HepG2 (cell line): ENCODE measurements at regions not wholly inside any gene's neighbourhood (a gene's known extent, or its start where the extent isn't known, plus 50 kb on each side); places are given as distances from the start of the nearest gene placed in this dataset.

Experiments
- ATAC-seq: fragments of 200-7000 bp; cut with Tn5 transposase; 3 replicates; pipeline ENCODE4 v1.9.1; 2020; ENCODE audit warnings: mild to moderate bottlenecking, moderate library complexity
- BruUV-seq: library from RNA; stranded (reverse); fragments of 400-500 nt; replicated peaks from 2 replicates; lab custom pipeline; 2021; lab: Mats Ljungman, UMichigan
- CTCF ChIA-PET: fragments of 300-600 bp; formaldehyde crosslinking; extraction: SDS; loops from one replicate; lab custom pipeline; 2021; ENCODE audit warnings: low total read pairs, inconsistent platforms, low intra/inter-chr PET ratio; lab: Yijun Ruan, JAX
- POLR2A ChIA-PET: fragments of 350-600 bp; sonication (Branson Sonifier 250); formaldehyde crosslinking; loops from one replicate; lab custom pipeline; 2020; ENCODE audit warnings: antibody characterized with exemption, inconsistent platforms; lab: Yijun Ruan, JAX
- DNase-seq: peaks from one replicate; pipeline ENCODE4 v3.0.0-alpha.2; 2015; ENCODE audit warnings: low spot score
- FAIRE-seq: peaks from 3 replicates; lab custom pipeline; 2011; peaks lifted over from hg19 to GRCh38; lab: Jason Lieb, UNC
- H2AFZ ChIP-seq: one replicate; pipeline ENCODE4 v1.6.1; 2011; ENCODE audit warnings: low read length, inconsistent platforms
- H3K27ac ChIP-seq: fragments of 300-600 bp; 3 replicates; pipeline ENCODE4 v1.8.0; 2011; ENCODE audit warnings: mixed run types, mild to moderate bottlenecking, mixed read lengths, low read length, inconsistent platforms; ENCODE audit not compliant: insufficient read depth; ENCODE audit errors: extremely low read length
- H3K27me3 ChIP-seq, 2 experiments: fragments of 200-600 bp in 1 of 2; 2 replicates in 1 of 2; 3 replicates in 1 of 2; pipeline versions ENCODE4 v1.6.0 to v1.8.0; 2011; ENCODE audit warnings: low read length in 2 of 2, mild to moderate bottlenecking in 2 of 2, moderate library complexity in 2 of 2, inconsistent platforms in 1 of 2; ENCODE audit not compliant: insufficient read depth in 2 of 2, control insufficient read depth in 1 of 2
- H3K36me3 ChIP-seq, 2 experiments: fragments of 200-600 bp in 1 of 2; replicated peaks in 1 of 2; 2 replicates in 1 of 2; 3 replicates in 1 of 2; pipeline versions ENCODE4 v1.5.1 to v1.8.0; 2011; ENCODE audit warnings: low read length in 2 of 2, inconsistent platforms in 1 of 2; ENCODE audit not compliant: insufficient read depth in 2 of 2, control insufficient read depth in 1 of 2
- H3K4me1 ChIP-seq: 2 replicates; pipeline ENCODE4 v1.5.1; 2012; ENCODE audit warnings: low read length, inconsistent platforms; ENCODE audit not compliant: insufficient read depth
- H3K4me2 ChIP-seq: 2 replicates; pipeline ENCODE4 v1.6.0; 2011; ENCODE audit warnings: low read depth, low read length, inconsistent platforms
- H3K4me3 ChIP-seq, 3 experiments: fragments of 200-600 bp in 1 of 3; sonication (generic), shearing (Covaris generic) in 1 of 3; replicated peaks in 1 of 3; 2 replicates each; pipeline ENCODE4 v1.5.1; 2011 to 2016; ENCODE audit warnings: low read length in 3 of 3, inconsistent platforms in 2 of 3, low read depth in 2 of 3, mild to moderate bottlenecking in 2 of 3, control low read depth in 1 of 3, mixed read lengths in 1 of 3; ENCODE audit not compliant: insufficient read depth in 1 of 3
- H3K79me2 ChIP-seq: one replicate; pipeline ENCODE4 v1.6.1; 2011; ENCODE audit warnings: low read length, inconsistent platforms; ENCODE audit not compliant: insufficient read depth
- H3K9ac ChIP-seq: 2 replicates; pipeline ENCODE4 v1.6.0; 2011; ENCODE audit warnings: mild to moderate bottlenecking, low read depth, low read length, inconsistent platforms; ENCODE audit not compliant: insufficient read depth
- H3K9me3 ChIP-seq: 2 replicates; pipeline ENCODE4 v1.5.1; 2012; ENCODE audit warnings: mild to moderate bottlenecking, low read length
- H4K20me1 ChIP-seq: 2 replicates; pipeline ENCODE4 v1.6.0; 2011; ENCODE audit warnings: inconsistent platforms, mild to moderate bottlenecking, low read length, moderate library complexity; ENCODE audit not compliant: insufficient read depth
- EHMT2 ChIP-seq: fragments of 200-600 bp; sonication (generic); IDR thresholded peaks from 2 replicates; pipeline ENCODE4 v1.7.0; 2017; ENCODE audit warnings: antibody characterized with exemption, low read depth, low read length, borderline replicate concordance
- PPARG ChIP-seq: conservative IDR thresholded peaks from 2 replicates; pipeline ENCODE4 v1.6.1; 2016; ENCODE audit warnings: missing biosample characterization, missing genetic modification reagents
- SMC3 ChIP-seq: IDR thresholded peaks from 2 replicates; pipeline ENCODE4 v1.6.1; 2011; ENCODE audit warnings: low read length, improper control_type of control experiment
- SRSF4 ChIP-seq: fragments of 200-400 bp; formaldehyde crosslinking; IDR thresholded peaks from one replicate; pipeline ENCODE4 v1.6.1; 2018; ENCODE audit warnings: mild to moderate bottlenecking, low read depth, low read length, moderate library complexity; ENCODE audit not compliant: poor library complexity, severe bottlenecking
- ZBTB14 ChIP-seq: sonication (generic); formaldehyde crosslinking; IDR thresholded peaks from 2 replicates; pipeline ENCODE4 v1.4.0; 2020; ENCODE audit warnings: missing genetic modification reagents
- ZBTB7B ChIP-seq: sonication (generic); formaldehyde crosslinking; IDR thresholded peaks from 2 replicates; pipeline ENCODE4 v1.4.0; 2020; ENCODE audit warnings: missing genetic modification reagents
- ZFP91 ChIP-seq: sonication (generic); formaldehyde crosslinking; IDR thresholded peaks from 2 replicates; pipeline ENCODE4 v1.9.0; 2022; ENCODE audit warnings: missing genetic modification reagents, mild to moderate bottlenecking, borderline replicate concordance
- ZNF577 ChIP-seq: sonication (generic); formaldehyde crosslinking; IDR thresholded peaks from 2 replicates; pipeline ENCODE4 v1.4.0; 2020; ENCODE audit warnings: mild to moderate bottlenecking, low read depth, missing genetic modification reagents, borderline replicate concordance
- WGBS: methylation state at CpG from one replicate; pipeline ENCODE4 v1.1.6; 2017; ENCODE audit warnings: low lambda C conversion rate; 5-methylcytosine and 5-hydroxymethylcytosine counted together
- in situ Hi-C: cut with HindIII; loops from 2 replicates; pipeline ENCODE4 v1.10.0; 2017; ENCODE audit warnings: low pct_unique_long_range_greater_than_20kb; ENCODE audit not compliant: extremely low pct_ligation_motif_present
- intact Hi-C: fragments of 100-400 bp; cut with micrococcal nuclease; formaldehyde crosslinking; loops from one replicate; pipeline ENCODE4 v1.10.0; 2022; ENCODE audit not compliant: unreplicated experiment
- TF ChIP-seq, protein P1 (sequence below): sonication (generic); formaldehyde crosslinking; IDR thresholded peaks from 2 replicates; pipeline ENCODE4 v1.5.0; 2020; ENCODE audit warnings: mild to moderate bottlenecking, missing genetic modification reagents
- TF ChIP-seq, protein P2 (sequence below): IDR thresholded peaks from 2 replicates; pipeline ENCODE4 v1.6.1; 2018; ENCODE audit warnings: missing genetic modification reagents, mild to moderate bottlenecking, missing compliant biosample characterization

DNA sequence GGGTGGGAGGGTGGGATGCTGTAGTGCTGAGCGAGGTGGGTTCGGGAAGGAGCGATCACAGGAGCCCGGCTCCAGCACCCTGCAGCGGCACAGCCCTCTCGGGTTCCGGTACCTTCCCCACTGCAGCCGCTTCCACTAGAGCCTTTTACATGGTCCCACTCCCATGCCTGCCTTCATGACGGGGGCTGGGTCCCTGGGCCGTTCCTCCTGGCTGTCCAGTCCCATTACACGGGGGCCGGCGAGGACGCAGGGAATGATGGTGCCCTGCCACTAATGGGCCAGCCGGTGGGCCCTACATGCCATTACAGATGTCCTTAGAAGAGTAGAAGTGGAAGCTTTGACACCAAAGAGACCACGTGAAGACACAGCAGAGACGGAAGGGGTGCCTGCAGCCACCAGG is 104.6 kb upstream of the PPP1R26 start (continued):
- TF ChIP-seq, protein P1, sequence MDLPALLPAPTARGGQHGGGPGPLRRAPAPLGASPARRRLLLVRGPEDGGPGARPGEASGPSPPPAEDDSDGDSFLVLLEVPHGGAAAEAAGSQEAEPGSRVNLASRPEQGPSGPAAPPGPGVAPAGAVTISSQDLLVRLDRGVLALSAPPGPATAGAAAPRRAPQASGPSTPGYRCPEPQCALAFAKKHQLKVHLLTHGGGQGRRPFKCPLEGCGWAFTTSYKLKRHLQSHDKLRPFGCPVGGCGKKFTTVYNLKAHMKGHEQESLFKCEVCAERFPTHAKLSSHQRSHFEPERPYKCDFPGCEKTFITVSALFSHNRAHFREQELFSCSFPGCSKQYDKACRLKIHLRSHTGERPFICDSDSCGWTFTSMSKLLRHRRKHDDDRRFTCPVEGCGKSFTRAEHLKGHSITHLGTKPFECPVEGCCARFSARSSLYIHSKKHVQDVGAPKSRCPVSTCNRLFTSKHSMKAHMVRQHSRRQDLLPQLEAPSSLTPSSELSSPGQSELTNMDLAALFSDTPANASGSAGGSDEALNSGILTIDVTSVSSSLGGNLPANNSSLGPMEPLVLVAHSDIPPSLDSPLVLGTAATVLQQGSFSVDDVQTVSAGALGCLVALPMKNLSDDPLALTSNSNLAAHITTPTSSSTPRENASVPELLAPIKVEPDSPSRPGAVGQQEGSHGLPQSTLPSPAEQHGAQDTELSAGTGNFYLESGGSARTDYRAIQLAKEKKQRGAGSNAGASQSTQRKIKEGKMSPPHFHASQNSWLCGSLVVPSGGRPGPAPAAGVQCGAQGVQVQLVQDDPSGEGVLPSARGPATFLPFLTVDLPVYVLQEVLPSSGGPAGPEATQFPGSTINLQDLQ (CRISPR knock-in tag) = no peak
- no peak for TF ChIP-seq ZBTB14 (CRISPR knock-in tag)
- no peak for TF ChIP-seq EHMT2

DNA sequence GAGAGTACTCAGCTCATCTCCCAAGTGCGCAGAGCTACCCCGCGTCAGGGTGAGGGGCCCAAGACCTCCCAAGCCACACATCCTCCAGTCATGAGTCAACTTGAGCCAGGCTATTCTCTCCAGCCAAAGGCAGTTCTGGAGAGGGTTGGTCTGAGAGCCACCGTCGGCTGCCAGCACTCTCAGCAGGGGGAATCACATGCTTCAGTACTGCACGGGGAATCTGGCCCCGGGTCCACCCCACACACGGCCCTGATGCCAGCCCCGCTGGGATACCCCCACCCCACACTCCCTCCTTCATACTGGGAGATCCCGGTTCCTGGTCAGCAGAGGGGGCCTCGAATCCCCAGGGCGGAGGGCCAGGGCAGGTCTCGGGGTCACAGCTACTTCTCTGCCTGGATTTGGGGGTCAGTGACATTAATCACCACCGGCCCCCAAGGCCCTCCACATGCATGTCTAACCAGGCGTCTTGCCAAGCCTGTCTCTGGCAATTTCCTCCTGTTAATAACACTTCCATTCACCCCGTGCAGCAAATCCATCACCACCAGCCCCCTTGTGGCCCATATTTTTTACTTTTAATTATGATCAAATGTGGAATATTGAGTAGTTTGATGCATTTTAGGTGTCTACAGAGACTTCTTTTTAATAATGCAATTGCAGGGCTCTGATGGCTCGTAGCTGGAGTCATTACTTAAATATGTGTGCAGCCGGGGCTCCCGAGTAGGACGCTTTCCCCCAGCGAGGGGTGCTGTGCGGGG is 102.9 kb upstream of the PPP1R26 start:
- Histone ChIP-seq H3K79me2 (no peaks in the 10 kb centered on the region), H3K9ac (no peak overlapping the region), H3K27ac (no peak overlapping the region), H3K4me2 (no peak overlapping the region), H3K4me1 (no peaks in the 10 kb centered on the region), H3K27me3 (peaks cover 7 to 51% of the 10 kb centered on the region in 2 experiments; a peak in 3 of 5 replicates), H3K4me3 (no peak overlapping the region), H3K36me3 (no peaks in the 10 kb centered on the region), H2AFZ (no peak overlapping the region), H3K9me3 (no peaks in the 10 kb centered on the region), H4K20me1 (no peaks in the 10 kb centered on the region)
- no peak for DNase-seq
- intact Hi-C loops (no loop called here), in situ Hi-C loops (no loop called here)
- TF ChIP-seq, protein P2, sequence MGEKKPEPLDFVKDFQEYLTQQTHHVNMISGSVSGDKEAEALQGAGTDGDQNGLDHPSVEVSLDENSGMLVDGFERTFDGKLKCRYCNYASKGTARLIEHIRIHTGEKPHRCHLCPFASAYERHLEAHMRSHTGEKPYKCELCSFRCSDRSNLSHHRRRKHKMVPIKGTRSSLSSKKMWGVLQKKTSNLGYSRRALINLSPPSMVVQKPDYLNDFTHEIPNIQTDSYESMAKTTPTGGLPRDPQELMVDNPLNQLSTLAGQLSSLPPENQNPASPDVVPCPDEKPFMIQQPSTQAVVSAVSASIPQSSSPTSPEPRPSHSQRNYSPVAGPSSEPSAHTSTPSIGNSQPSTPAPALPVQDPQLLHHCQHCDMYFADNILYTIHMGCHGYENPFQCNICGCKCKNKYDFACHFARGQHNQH (CRISPR knock-in tag) = no peak
- TF ChIP-seq PPARG (CRISPR knock-in tag) (no peak), ZFP91 (CRISPR knock-in tag) (no peak), ZBTB7B (CRISPR knock-in tag) (no peak), SRSF4 (no peak), ZNF577 (CRISPR knock-in tag) (no peak), SMC3 (no peak)
- CTCF ChIA-PET = no interaction called here
- ATAC-seq = no peak
- BruUV-seq = no TSS peak
- 22% methylated on average over 9 of the region's 22 CpGs for WGBS
- POLR2A ChIA-PET = no interaction called here
- no peak for FAIRE-seq
